ENCODE measurements at regions not wholly inside any gene's neighbourhood (a gene's known extent, or its start where the extent isn't known, plus 50 kb on each side); places are given as distances from the start of the nearest gene placed in this dataset.

- TF ChIP-seq CTCF (IDR thresholded peaks at IDR 0.05) (no peak), POLR2A (IDR thresholded peaks at IDR 0.05) (no peak)
Observed at GRCh38 chr1:203563291-203563690, 63.3 kb upstream of the ATP2B4 start.

All from uterus (tissue), 2 donors.